ENCODE measurements at regions not wholly inside any gene's neighbourhood (a gene's known extent, or its start where the extent isn't known, plus 50 kb on each side); places are given as distances from the start of the nearest gene placed in this dataset.
"Not testable (repeated sequence)": the region's sequence is repeated elsewhere in the genome, so short reads cannot be mapped to it uniquely, and the experiment has no call there.

DNA sequence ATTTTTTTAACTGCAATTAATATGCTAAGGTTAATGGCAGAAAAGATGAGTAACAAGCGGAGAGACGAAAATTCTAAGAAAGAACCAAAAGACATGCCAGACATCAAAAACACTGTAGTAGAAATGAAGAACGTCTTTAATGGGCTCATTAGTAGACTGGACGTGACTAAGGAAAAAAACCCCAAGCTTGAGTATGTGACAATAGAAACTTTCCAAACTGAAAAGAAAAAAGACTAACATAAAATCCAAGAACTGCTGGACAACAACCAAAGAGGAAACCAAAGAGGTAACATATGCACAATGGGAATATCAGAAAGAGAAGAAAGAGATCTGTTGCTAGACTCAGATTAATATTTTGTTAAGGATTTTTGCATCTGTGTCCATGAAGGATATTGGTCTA, 94.6 kb upstream of the SETMAR start:
- TF ChIP-seq POLR2A (IDR thresholded peaks at IDR 0.05) (no peak), CTCF (IDR thresholded peaks at IDR 0.05) (no peak)
- no peaks in the 10 kb centered on the region for H3K4me1 ChIP-seq
- H3K27me3 ChIP-seq = no peaks in the 10 kb centered on the region
- ATAC-seq (no peak), DNase-seq (no peak)
- no peak overlapping the region for H3K4me3 ChIP-seq
- WGBS, 4 donors = 82 to 88% (median 87%) methylated on average over 4 of the region's 4 CpGs
- peaks cover 0 to 13% (median 3%) of the 10 kb centered on the region in 12 donors for H3K9me3 ChIP-seq
- no peaks in the 10 kb centered on the region for H3K36me3 ChIP-seq
- H3K27ac ChIP-seq = no peak overlapping the region
- intact Hi-C loops (cut with DNase I) = no loop called here

DNA sequence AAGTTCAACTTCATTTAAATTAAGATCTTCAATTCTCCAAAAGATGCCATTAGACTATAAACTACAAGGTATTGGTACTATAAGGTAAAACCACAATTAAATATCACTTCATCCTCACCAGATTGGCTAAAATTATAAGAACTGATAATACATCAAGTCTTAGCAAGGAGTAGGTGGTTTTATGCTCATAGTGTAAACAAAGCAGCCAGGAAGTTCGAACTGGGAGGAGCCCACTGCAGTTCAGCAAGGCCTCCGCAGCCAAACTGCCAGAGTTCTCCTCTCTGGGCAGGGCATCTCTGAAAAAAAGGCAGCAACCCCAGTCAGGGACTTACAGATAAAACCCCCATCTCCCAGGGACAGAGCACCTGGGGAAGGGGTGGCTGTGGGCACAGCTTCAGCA, 91.6 kb upstream of the SETMAR start:
- intact Hi-C loops (cut with DNase I) = no loop called here
- Histone ChIP-seq H3K36me3 (no peaks in the 10 kb centered on the region), H3K4me3 (no peak overlapping the region), H3K27ac (no peak overlapping the region), H3K4me1 (no peaks in the 10 kb centered on the region), H3K27me3 (no peaks in the 10 kb centered on the region), H3K9me3 (peaks cover 0 to 40% (median 9%) of the 10 kb centered on the region in 12 donors)
- ATAC-seq (no peak), DNase-seq (no peak)
- TF ChIP-seq CTCF (IDR thresholded peaks at IDR 0.05) = no peak
- WGBS, 4 donors = 46 to 68% (median 58%) methylated on average over 2 of the region's 2 CpGs

DNA sequence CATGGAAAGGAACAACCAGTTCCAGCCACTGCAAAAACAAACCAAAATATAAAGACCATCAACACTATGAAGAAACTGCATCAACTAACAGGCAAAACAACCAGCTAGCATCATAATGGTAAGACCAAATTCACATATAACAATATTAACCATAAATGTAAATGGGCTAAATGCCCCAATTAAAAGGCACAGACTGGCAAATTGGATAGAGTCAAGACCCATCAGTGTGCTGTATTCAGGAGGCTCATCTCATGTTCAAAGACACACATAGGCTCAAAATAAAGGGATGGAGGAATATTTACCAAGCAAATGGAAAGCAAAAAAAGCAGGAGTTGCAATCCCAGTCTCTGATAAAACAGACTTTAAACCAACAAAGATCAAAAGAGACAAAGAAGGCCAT, 89.7 kb upstream of the SETMAR start:
- H3K4me3 ChIP-seq; H3K27me3 ChIP-seq; H3K27ac ChIP-seq; H3K4me1 ChIP-seq; DNase-seq; H3K36me3 ChIP-seq; intact Hi-C loops (cut with DNase I); ATAC-seq: not testable (repeated sequence)
- peaks cover 0 to 42% (median 9%) of the 10 kb centered on the region in 12 donors for H3K9me3 ChIP-seq

- H3K27me3 ChIP-seq; H3K36me3 ChIP-seq; H3K4me1 ChIP-seq; H3K27ac ChIP-seq; DNase-seq; H3K4me3 ChIP-seq; intact Hi-C loops (cut with DNase I); ATAC-seq: not testable (repeated sequence)
- 91 to 94% (median 93%) methylated on average over 2 of the region's 2 CpGs for WGBS, 4 donors
- peaks cover 0 to 42% (median 9%) of the 10 kb centered on the region in 12 donors for H3K9me3 ChIP-seq
Observed at GRCh38 chr3:4216974-4217373, 86.2 kb upstream of the SETMAR start.

- peaks cover 0 to 28% (median 2%) of the 10 kb centered on the region in 12 donors for H3K9me3 ChIP-seq
- ATAC-seq (no peak), DNase-seq (no peak)
- TF ChIP-seq CTCF (IDR thresholded peaks at IDR 0.05) = no peak
- TF ChIP-seq POLR2A (IDR thresholded peaks at IDR 0.05) = no peak
- WGBS, 4 donors = 66 to 77% (median 68%) methylated on average over 10 of the region's 10 CpGs
- intact Hi-C loops (cut with DNase I) = no loop called here
- no peaks in the 10 kb centered on the region for H3K36me3 ChIP-seq
- H3K27me3 ChIP-seq = no peaks in the 10 kb centered on the region
- H3K4me1 ChIP-seq = no peaks in the 10 kb centered on the region
- H3K4me3 ChIP-seq = no peak overlapping the region
- H3K27ac ChIP-seq = no peak overlapping the region
Observed at GRCh38 chr3:4218456-4219226, 84.5 kb upstream of the SETMAR start.

Measured in heart left ventricle (tissue), 16 donors.